GM19328 (cell line): ENCODE measurements at regions not wholly inside any gene's neighbourhood (a gene's known extent, or its start where the extent isn't known, plus 50 kb on each side); places are given as distances from the start of the nearest gene placed in this dataset.
A peak's percentile ranks its signal among the peaks of the same experiment; 100 is the strongest.

Experiments
- ATAC-seq: cut with Tn5 transposase; IDR thresholded peaks from one replicate; pipeline ENCODE4 v1.9.1; 2021; ENCODE audit warnings: mild to moderate bottlenecking, moderate library complexity; ENCODE audit not compliant: unreplicated experiment

- ATAC-seq, result no peak
These were observed 52.0 kb upstream of the ULK4 start for GRCh38 chr3:42013691-42014457.

GRCh38 chr3:42012935-42013690 is 51.2 kb upstream of the ULK4 start:
- peak; percentile 69 for ATAC-seq

GRCh38 chr3:42012383-42012934 is 50.6 kb upstream of the ULK4 start:
- peak; percentile 33 for ATAC-seq
